GM23338 (cell line): ENCODE measurements at regions not wholly inside any gene's neighbourhood (a gene's known extent, or its start where the extent isn't known, plus 50 kb on each side); places are given as distances from the start of the nearest gene placed in this dataset.

Source experiments
- ATAC-seq: fragments of 200-7000 bp; cut with Tn5 transposase; 3 replicates; pipeline ENCODE4 v1.9.1; 2020
- DNase-seq: peaks from one replicate; pipeline ENCODE4 v3.0.0-alpha.2; 2015; ENCODE audit warnings: low spot score
- H2AFZ ChIP-seq: fragments of 200-600 bp; sonication (generic); 2 replicates; pipeline ENCODE4 v1.8.0; 2016; ENCODE audit warnings: antibody characterized with exemption, mild to moderate bottlenecking, moderate library complexity
- H3F3A ChIP-seq: fragments of 200-600 bp; sonication (generic); replicated peaks from 2 replicates; pipeline ENCODE4 v1.8.0; 2017; ENCODE audit warnings: antibody characterized with exemption, mixed run types, low read depth
- H3K27ac ChIP-seq: fragments of 200-600 bp; sonication (generic); 2 replicates; pipeline ENCODE4 v1.6.1; 2016; ENCODE audit warnings: low read depth
- H3K27me3 ChIP-seq: fragments of 200-600 bp; sonication (generic); 2 replicates; pipeline ENCODE4 v1.8.0; 2016; ENCODE audit warnings: mild to moderate bottlenecking, mixed run types, moderate library complexity; ENCODE audit not compliant: insufficient read depth
- H3K36me3 ChIP-seq: fragments of 200-600 bp; sonication (generic); 2 replicates; pipeline ENCODE4 v1.8.0; 2016; ENCODE audit warnings: mild to moderate bottlenecking; ENCODE audit not compliant: insufficient read depth
- H3K4me1 ChIP-seq: fragments of 200-600 bp; sonication (generic); 2 replicates; pipeline ENCODE4 v1.8.0; 2016; ENCODE audit warnings: mild to moderate bottlenecking, moderate library complexity; ENCODE audit not compliant: insufficient read depth
- H3K4me2 ChIP-seq: fragments of 200-600 bp; sonication (generic); 2 replicates; pipeline ENCODE4 v1.7.1; 2017; ENCODE audit warnings: mixed run types
- H3K4me3 ChIP-seq: fragments of 200-600 bp; sonication (generic); 2 replicates; pipeline ENCODE4 v1.6.1; 2016; ENCODE audit warnings: mixed run types
- H3K79me2 ChIP-seq: fragments of 200-600 bp; sonication (generic); replicated peaks from 2 replicates; pipeline ENCODE4 v1.8.0; 2017; ENCODE audit warnings: mild to moderate bottlenecking; ENCODE audit not compliant: insufficient read depth
- H3K9me2 ChIP-seq: fragments of 200-600 bp; sonication (generic); 2 replicates; pipeline ENCODE4 v1.8.0; 2017; ENCODE audit not compliant: insufficient read depth
- H4K20me1 ChIP-seq: fragments of 200-600 bp; sonication (generic); replicated peaks from 2 replicates; pipeline ENCODE4 v1.8.0; 2017; ENCODE audit warnings: mild to moderate bottlenecking; ENCODE audit not compliant: insufficient read depth
- H3K27ac Mint-ChIP-seq: 2 replicates; pipeline ENCODE4 v1.8.0; 2020; ENCODE audit warnings: inconsistent platforms, mild to moderate bottlenecking, moderate library complexity, mixed read lengths
- H3K27me3 Mint-ChIP-seq: 3 replicates; pipeline ENCODE4 v1.8.0; 2022; ENCODE audit warnings: low read depth, mild to moderate bottlenecking, moderate library complexity, mixed read lengths, inconsistent platforms; ENCODE audit not compliant: insufficient read depth, poor library complexity
- H3K36me3 Mint-ChIP-seq: 3 replicates; pipeline ENCODE4 v1.8.0; 2021; ENCODE audit warnings: low read depth, mild to moderate bottlenecking, inconsistent platforms, moderate library complexity, mixed read lengths
- H3K4me1 Mint-ChIP-seq: 3 replicates; pipeline ENCODE4 v1.8.0; 2020; ENCODE audit warnings: mild to moderate bottlenecking, inconsistent platforms, mixed read lengths
- H3K4me3 Mint-ChIP-seq: 3 replicates; pipeline ENCODE4 v1.8.0; 2021; ENCODE audit warnings: moderate library complexity, mild to moderate bottlenecking, inconsistent platforms, mixed read lengths
- H3K9me3 Mint-ChIP-seq: 3 replicates; pipeline ENCODE4 v1.8.0; 2020; ENCODE audit warnings: moderate library complexity, mild to moderate bottlenecking, inconsistent platforms, mixed read lengths
- CREB1 ChIP-seq: fragments of 250-450 bp; sonication (Bioruptor Pico); IDR thresholded peaks from 2 replicates; pipeline ENCODE4 v1.5.0; 2020; ENCODE audit warnings: low read depth, mild to moderate bottlenecking, moderate library complexity
- EZH2 ChIP-seq: fragments of 200-600 bp; sonication (generic); IDR thresholded peaks from one replicate; pipeline ENCODE4 v1.8.0; 2017; ENCODE audit warnings: antibody characterized with exemption, mild to moderate bottlenecking, low read depth; ENCODE audit not compliant: unreplicated experiment
- EZH2phosphoT487 ChIP-seq: fragments of 200-600 bp; sonication (generic); IDR thresholded peaks from one replicate; pipeline ENCODE4 v1.8.1; 2018; ENCODE audit warnings: antibody characterized with exemption; ENCODE audit not compliant: unreplicated experiment
- NANOG ChIP-seq: IDR thresholded peaks from 2 replicates; pipeline ENCODE4 v1.6.1; 2016; ENCODE audit warnings: antibody characterized with exemption, borderline replicate concordance
- STAT1 ChIP-seq: IDR thresholded peaks from one replicate; pipeline ENCODE4 v1.6.1; 2016; ENCODE audit warnings: antibody characterized with exemption; ENCODE audit not compliant: unreplicated experiment
- TF ChIP-seq, protein P1 (sequence below): IDR thresholded peaks from one replicate; pipeline ENCODE4 v1.6.1; 2018; ENCODE audit warnings: antibody characterized with exemption; ENCODE audit not compliant: unreplicated experiment
- TF ChIP-seq, protein P2 (sequence below): fragments of 250-450 bp; sonication (Bioruptor Pico); IDR thresholded peaks from 2 replicates; pipeline ENCODE4 v1.5.0; 2020; ENCODE audit warnings: mild to moderate bottlenecking, moderate library complexity

DNA sequence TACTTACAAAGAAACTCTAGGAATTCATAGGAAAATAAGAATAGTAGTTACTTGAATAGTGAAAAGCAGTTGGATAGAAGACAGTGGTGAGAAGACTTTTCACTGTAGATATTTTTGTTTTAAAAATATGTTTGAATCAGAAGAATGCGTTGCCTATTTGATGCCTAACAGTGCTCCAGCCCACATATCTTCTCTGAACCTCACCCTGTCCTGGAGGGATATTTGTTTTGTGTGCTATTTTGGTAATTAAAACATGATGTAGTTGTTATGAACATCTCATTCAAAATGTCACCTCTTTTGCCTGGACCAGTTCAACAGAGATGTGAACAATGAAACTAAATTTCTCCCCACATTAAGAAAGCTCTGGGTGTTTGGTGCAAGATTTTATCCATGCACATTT lies 87.6 kb downstream of the CARTPT start:
- no peaks in the 10 kb centered on the region for H3K36me3 Mint-ChIP-seq
- H3K27ac Mint-ChIP-seq = no peak overlapping the region

More for the DNA sequence above, 87.6 kb downstream of the CARTPT start:
- peaks cover 41% of the 10 kb centered on the region for H3K4me1 ChIP-seq
- TF ChIP-seq, protein P1, sequence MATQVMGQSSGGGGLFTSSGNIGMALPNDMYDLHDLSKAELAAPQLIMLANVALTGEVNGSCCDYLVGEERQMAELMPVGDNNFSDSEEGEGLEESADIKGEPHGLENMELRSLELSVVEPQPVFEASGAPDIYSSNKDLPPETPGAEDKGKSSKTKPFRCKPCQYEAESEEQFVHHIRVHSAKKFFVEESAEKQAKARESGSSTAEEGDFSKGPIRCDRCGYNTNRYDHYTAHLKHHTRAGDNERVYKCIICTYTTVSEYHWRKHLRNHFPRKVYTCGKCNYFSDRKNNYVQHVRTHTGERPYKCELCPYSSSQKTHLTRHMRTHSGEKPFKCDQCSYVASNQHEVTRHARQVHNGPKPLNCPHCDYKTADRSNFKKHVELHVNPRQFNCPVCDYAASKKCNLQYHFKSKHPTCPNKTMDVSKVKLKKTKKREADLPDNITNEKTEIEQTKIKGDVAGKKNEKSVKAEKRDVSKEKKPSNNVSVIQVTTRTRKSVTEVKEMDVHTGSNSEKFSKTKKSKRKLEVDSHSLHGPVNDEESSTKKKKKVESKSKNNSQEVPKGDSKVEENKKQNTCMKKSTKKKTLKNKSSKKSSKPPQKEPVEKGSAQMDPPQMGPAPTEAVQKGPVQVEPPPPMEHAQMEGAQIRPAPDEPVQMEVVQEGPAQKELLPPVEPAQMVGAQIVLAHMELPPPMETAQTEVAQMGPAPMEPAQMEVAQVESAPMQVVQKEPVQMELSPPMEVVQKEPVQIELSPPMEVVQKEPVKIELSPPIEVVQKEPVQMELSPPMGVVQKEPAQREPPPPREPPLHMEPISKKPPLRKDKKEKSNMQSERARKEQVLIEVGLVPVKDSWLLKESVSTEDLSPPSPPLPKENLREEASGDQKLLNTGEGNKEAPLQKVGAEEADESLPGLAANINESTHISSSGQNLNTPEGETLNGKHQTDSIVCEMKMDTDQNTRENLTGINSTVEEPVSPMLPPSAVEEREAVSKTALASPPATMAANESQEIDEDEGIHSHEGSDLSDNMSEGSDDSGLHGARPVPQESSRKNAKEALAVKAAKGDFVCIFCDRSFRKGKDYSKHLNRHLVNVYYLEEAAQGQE = no peak
- TF ChIP-seq EZH2 = no peak
- TF ChIP-seq CREB1 (CRISPR knock-in tag) = no peak
- TF ChIP-seq NANOG = no peak
- TF ChIP-seq, protein P2, sequence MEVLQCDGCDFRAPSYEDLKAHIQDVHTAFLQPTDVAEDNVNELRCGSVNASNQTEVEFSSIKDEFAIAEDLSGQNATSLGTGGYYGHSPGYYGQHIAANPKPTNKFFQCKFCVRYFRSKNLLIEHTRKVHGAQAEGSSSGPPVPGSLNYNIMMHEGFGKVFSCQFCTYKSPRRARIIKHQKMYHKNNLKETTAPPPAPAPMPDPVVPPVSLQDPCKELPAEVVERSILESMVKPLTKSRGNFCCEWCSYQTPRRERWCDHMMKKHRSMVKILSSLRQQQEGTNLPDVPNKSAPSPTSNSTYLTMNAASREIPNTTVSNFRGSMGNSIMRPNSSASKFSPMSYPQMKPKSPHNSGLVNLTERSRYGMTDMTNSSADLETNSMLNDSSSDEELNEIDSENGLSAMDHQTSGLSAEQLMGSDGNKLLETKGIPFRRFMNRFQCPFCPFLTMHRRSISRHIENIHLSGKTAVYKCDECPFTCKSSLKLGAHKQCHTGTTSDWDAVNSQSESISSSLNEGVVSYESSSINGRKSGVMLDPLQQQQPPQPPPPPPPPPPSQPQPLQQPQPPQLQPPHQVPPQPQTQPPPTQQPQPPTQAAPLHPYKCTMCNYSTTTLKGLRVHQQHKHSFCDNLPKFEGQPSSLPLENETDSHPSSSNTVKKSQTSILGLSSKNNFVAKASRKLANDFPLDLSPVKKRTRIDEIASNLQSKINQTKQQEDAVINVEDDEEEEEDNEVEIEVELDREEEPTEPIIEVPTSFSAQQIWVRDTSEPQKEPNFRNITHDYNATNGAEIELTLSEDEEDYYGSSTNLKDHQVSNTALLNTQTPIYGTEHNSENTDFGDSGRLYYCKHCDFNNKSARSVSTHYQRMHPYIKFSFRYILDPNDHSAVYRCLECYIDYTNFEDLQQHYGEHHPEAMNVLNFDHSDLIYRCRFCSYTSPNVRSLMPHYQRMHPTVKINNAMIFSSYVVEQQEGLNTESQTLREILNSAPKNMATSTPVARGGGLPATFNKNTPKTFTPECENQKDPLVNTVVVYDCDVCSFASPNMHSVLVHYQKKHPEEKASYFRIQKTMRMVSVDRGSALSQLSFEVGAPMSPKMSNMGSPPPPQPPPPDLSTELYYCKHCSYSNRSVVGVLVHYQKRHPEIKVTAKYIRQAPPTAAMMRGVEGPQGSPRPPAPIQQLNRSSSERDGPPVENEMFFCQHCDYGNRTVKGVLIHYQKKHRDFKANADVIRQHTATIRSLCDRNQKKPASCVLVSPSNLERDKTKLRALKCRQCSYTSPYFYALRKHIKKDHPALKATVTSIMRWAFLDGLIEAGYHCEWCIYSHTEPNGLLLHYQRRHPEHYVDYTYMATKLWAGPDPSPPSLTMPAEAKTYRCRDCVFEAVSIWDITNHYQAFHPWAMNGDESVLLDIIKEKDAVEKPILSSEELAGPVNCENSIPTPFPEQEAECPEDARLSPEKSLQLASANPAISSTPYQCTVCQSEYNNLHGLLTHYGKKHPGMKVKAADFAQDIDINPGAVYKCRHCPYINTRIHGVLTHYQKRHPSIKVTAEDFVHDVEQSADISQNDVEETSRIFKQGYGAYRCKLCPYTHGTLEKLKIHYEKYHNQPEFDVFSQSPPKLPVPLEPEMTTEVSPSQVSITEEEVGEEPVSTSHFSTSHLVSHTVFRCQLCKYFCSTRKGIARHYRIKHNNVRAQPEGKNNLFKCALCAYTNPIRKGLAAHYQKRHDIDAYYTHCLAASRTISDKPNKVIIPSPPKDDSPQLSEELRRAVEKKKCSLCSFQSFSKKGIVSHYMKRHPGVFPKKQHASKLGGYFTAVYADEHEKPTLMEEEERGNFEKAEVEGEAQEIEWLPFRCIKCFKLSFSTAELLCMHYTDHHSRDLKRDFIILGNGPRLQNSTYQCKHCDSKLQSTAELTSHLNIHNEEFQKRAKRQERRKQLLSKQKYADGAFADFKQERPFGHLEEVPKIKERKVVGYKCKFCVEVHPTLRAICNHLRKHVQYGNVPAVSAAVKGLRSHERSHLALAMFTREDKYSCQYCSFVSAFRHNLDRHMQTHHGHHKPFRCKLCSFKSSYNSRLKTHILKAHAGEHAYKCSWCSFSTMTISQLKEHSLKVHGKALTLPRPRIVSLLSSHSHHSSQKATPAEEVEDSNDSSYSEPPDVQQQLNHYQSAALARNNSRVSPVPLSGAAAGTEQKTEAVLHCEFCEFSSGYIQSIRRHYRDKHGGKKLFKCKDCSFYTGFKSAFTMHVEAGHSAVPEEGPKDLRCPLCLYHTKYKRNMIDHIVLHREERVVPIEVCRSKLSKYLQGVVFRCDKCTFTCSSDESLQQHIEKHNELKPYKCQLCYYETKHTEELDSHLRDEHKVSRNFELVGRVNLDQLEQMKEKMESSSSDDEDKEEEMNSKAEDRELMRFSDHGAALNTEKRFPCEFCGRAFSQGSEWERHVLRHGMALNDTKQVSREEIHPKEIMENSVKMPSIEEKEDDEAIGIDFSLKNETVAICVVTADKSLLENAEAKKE (CRISPR knock-in tag) = no peak
- no peak for TF ChIP-seq EZH2phosphoT487
- TF ChIP-seq STAT1 = no peak
- no peaks in the 10 kb centered on the region for H3F3A ChIP-seq
- peaks cover 3% of the 10 kb centered on the region for H3K27me3 Mint-ChIP-seq
- H3K4me1 Mint-ChIP-seq = peaks cover 43% of the 10 kb centered on the region
- H3K4me3 ChIP-seq = no peak overlapping the region
- no peaks in the 10 kb centered on the region for H3K79me2 ChIP-seq
- DNase-seq (no peak), ATAC-seq (no peak)
- no peak overlapping the region for H3K4me3 Mint-ChIP-seq
- no peak overlapping the region for H3K27ac ChIP-seq
- no peaks in the 10 kb centered on the region for H3K36me3 ChIP-seq
- no peaks in the 10 kb centered on the region for H4K20me1 ChIP-seq
- H3K9me3 Mint-ChIP-seq = no peaks in the 10 kb centered on the region
- H3K4me2 ChIP-seq = peak overlapping the region; percentile 25; the same call in 1 of the 2 replicates
- H3K9me2 ChIP-seq = no peaks in the 10 kb centered on the region; the same call in 1 of the 2 replicates
- H3K27me3 ChIP-seq = no peaks in the 10 kb centered on the region
- peak overlapping the region; percentile 67; the same call in 1 of the 2 replicates for H2AFZ ChIP-seq
